HepG2 (cell line): ENCODE measurements at regions not wholly inside any gene's neighbourhood (a gene's known extent, or its start where the extent isn't known, plus 50 kb on each side); places are given as distances from the start of the nearest gene placed in this dataset.

ENCODE experiments used
- ATAC-seq: fragments of 200-7000 bp; cut with Tn5 transposase; 3 replicates; pipeline ENCODE4 v1.9.1; 2020; ENCODE audit warnings: mild to moderate bottlenecking, moderate library complexity
- BruUV-seq: library from RNA; stranded (reverse); fragments of 400-500 nt; replicated peaks from 2 replicates; lab custom pipeline; 2021; lab: Mats Ljungman, UMichigan
- CTCF ChIA-PET: fragments of 300-600 bp; formaldehyde crosslinking; extraction: SDS; loops from one replicate; lab custom pipeline; 2021; ENCODE audit warnings: low total read pairs, inconsistent platforms, low intra/inter-chr PET ratio; lab: Yijun Ruan, JAX
- POLR2A ChIA-PET: fragments of 350-600 bp; sonication (Branson Sonifier 250); formaldehyde crosslinking; loops from one replicate; lab custom pipeline; 2020; ENCODE audit warnings: antibody characterized with exemption, inconsistent platforms; lab: Yijun Ruan, JAX
- DNase-seq: peaks from one replicate; pipeline ENCODE4 v3.0.0-alpha.2; 2015; ENCODE audit warnings: low spot score
- FAIRE-seq: peaks from 3 replicates; lab custom pipeline; 2011; peaks lifted over from hg19 to GRCh38; lab: Jason Lieb, UNC
- H2AFZ ChIP-seq: one replicate; pipeline ENCODE4 v1.6.1; 2011; ENCODE audit warnings: low read length, inconsistent platforms
- H3K27ac ChIP-seq: fragments of 300-600 bp; 3 replicates; pipeline ENCODE4 v1.8.0; 2011; ENCODE audit warnings: mixed run types, mild to moderate bottlenecking, mixed read lengths, low read length, inconsistent platforms; ENCODE audit not compliant: insufficient read depth; ENCODE audit errors: extremely low read length
- H3K27me3 ChIP-seq, 2 experiments: fragments of 200-600 bp in 1 of 2; 2 replicates in 1 of 2; 3 replicates in 1 of 2; pipeline versions ENCODE4 v1.6.0 to v1.8.0; 2011; ENCODE audit warnings: low read length in 2 of 2, mild to moderate bottlenecking in 2 of 2, moderate library complexity in 2 of 2, inconsistent platforms in 1 of 2; ENCODE audit not compliant: insufficient read depth in 2 of 2, control insufficient read depth in 1 of 2
- H3K36me3 ChIP-seq, 2 experiments: fragments of 200-600 bp in 1 of 2; replicated peaks in 1 of 2; 2 replicates in 1 of 2; 3 replicates in 1 of 2; pipeline versions ENCODE4 v1.5.1 to v1.8.0; 2011; ENCODE audit warnings: low read length in 2 of 2, inconsistent platforms in 1 of 2; ENCODE audit not compliant: insufficient read depth in 2 of 2, control insufficient read depth in 1 of 2
- H3K4me1 ChIP-seq: 2 replicates; pipeline ENCODE4 v1.5.1; 2012; ENCODE audit warnings: low read length, inconsistent platforms; ENCODE audit not compliant: insufficient read depth
- H3K4me2 ChIP-seq: 2 replicates; pipeline ENCODE4 v1.6.0; 2011; ENCODE audit warnings: low read depth, low read length, inconsistent platforms
- H3K4me3 ChIP-seq, 3 experiments: fragments of 200-600 bp in 1 of 3; sonication (generic), shearing (Covaris generic) in 1 of 3; replicated peaks in 1 of 3; 2 replicates each; pipeline ENCODE4 v1.5.1; 2011 to 2016; ENCODE audit warnings: low read length in 3 of 3, inconsistent platforms in 2 of 3, low read depth in 2 of 3, mild to moderate bottlenecking in 2 of 3, control low read depth in 1 of 3, mixed read lengths in 1 of 3; ENCODE audit not compliant: insufficient read depth in 1 of 3
- H3K79me2 ChIP-seq: one replicate; pipeline ENCODE4 v1.6.1; 2011; ENCODE audit warnings: low read length, inconsistent platforms; ENCODE audit not compliant: insufficient read depth
- H3K9ac ChIP-seq: 2 replicates; pipeline ENCODE4 v1.6.0; 2011; ENCODE audit warnings: mild to moderate bottlenecking, low read depth, low read length, inconsistent platforms; ENCODE audit not compliant: insufficient read depth
- H3K9me3 ChIP-seq: 2 replicates; pipeline ENCODE4 v1.5.1; 2012; ENCODE audit warnings: mild to moderate bottlenecking, low read length
- H4K20me1 ChIP-seq: 2 replicates; pipeline ENCODE4 v1.6.0; 2011; ENCODE audit warnings: inconsistent platforms, mild to moderate bottlenecking, low read length, moderate library complexity; ENCODE audit not compliant: insufficient read depth
- BRF2 ChIP-seq: sonication (generic); formaldehyde crosslinking; IDR thresholded peaks from 2 replicates; pipeline ENCODE4 v1.8.1; 2022; ENCODE audit warnings: mild to moderate bottlenecking, missing genetic modification reagents
- DNMT1 ChIP-seq: sonication (generic); formaldehyde crosslinking; IDR thresholded peaks from 2 replicates; pipeline ENCODE4 v1.5.1; 2020; ENCODE audit warnings: mild to moderate bottlenecking, missing genetic modification reagents
- FOXJ3 ChIP-seq: sonication (generic); formaldehyde crosslinking; IDR thresholded peaks from 2 replicates; pipeline ENCODE4 v1.4.0; 2020; ENCODE audit warnings: missing genetic modification reagents, mild to moderate bottlenecking, borderline replicate concordance
- HCFC1 ChIP-seq: fragments of 150-350 bp; IDR thresholded peaks from 2 replicates; pipeline ENCODE4 v1.6.1; 2014; ENCODE audit warnings: low read depth, low read length
- HDAC6 ChIP-seq: fragments of 200-600 bp; sonication (generic); IDR thresholded peaks from 2 replicates; pipeline ENCODE4 v1.7.0; 2017; ENCODE audit warnings: mild to moderate bottlenecking, antibody characterized with exemption, low read length, low read depth
- ISX ChIP-seq: sonication (generic); formaldehyde crosslinking; conservative IDR thresholded peaks from 2 replicates; pipeline ENCODE4 v1.5.0; 2020; ENCODE audit warnings: missing genetic modification reagents
- SP140L ChIP-seq: sonication (generic); formaldehyde crosslinking; IDR thresholded peaks from 2 replicates; pipeline ENCODE4 v1.4.0; 2020; ENCODE audit warnings: missing genetic modification reagents, borderline replicate concordance
- SRSF4 ChIP-seq: fragments of 200-400 bp; formaldehyde crosslinking; IDR thresholded peaks from one replicate; pipeline ENCODE4 v1.6.1; 2018; ENCODE audit warnings: mild to moderate bottlenecking, low read depth, low read length, moderate library complexity; ENCODE audit not compliant: poor library complexity, severe bottlenecking
- TRIM24 ChIP-seq: sonication (generic); formaldehyde crosslinking; IDR thresholded peaks from 2 replicates; pipeline ENCODE4 v1.8.0; 2022; ENCODE audit warnings: mild to moderate bottlenecking, missing genetic modification reagents
- YEATS2 ChIP-seq: sonication (generic); formaldehyde crosslinking; IDR thresholded peaks from 2 replicates; pipeline ENCODE4 v1.4.0; 2020; ENCODE audit warnings: missing genetic modification reagents, borderline replicate concordance
- ZNF383 ChIP-seq: sonication (generic); formaldehyde crosslinking; IDR thresholded peaks from 2 replicates; pipeline ENCODE4 v1.4.0; 2020; ENCODE audit warnings: missing genetic modification reagents, mild to moderate bottlenecking, borderline replicate concordance
- ZNF441 ChIP-seq: sonication (generic); formaldehyde crosslinking; IDR thresholded peaks from 2 replicates; pipeline ENCODE4 v1.7.0; 2021; ENCODE audit warnings: missing genetic modification reagents, borderline replicate concordance
- ZNF563 ChIP-seq: sonication (generic); formaldehyde crosslinking; IDR thresholded peaks from 2 replicates; pipeline ENCODE4 v1.8.0; 2022; ENCODE audit warnings: mild to moderate bottlenecking, moderate library complexity, missing genetic modification reagents
- ZNF691 ChIP-seq: sonication (generic); formaldehyde crosslinking; IDR thresholded peaks from 2 replicates; pipeline ENCODE4 v1.4.0; 2020; ENCODE audit warnings: missing genetic modification reagents, low read depth, mild to moderate bottlenecking, borderline replicate concordance
- ZNF790 ChIP-seq: sonication (generic); formaldehyde crosslinking; IDR thresholded peaks from 2 replicates; pipeline ENCODE4 v1.8.0; 2022; ENCODE audit warnings: missing genetic modification reagents, mild to moderate bottlenecking, borderline replicate concordance
- WGBS: methylation state at CpG from one replicate; pipeline ENCODE4 v1.1.6; 2017; ENCODE audit warnings: low lambda C conversion rate; 5-methylcytosine and 5-hydroxymethylcytosine counted together
- in situ Hi-C: cut with HindIII; loops from 2 replicates; pipeline ENCODE4 v1.10.0; 2017; ENCODE audit warnings: low pct_unique_long_range_greater_than_20kb; ENCODE audit not compliant: extremely low pct_ligation_motif_present
- intact Hi-C: fragments of 100-400 bp; cut with micrococcal nuclease; formaldehyde crosslinking; loops from one replicate; pipeline ENCODE4 v1.10.0; 2022; ENCODE audit not compliant: unreplicated experiment
- TF ChIP-seq, protein P1 (sequence below): fragments of 450-650 bp; IDR thresholded peaks from 2 replicates; pipeline ENCODE4 v1.6.1; 2017
- TF ChIP-seq, protein P2 (sequence below): sonication (generic); formaldehyde crosslinking; conservative IDR thresholded peaks from 2 replicates; pipeline ENCODE4 v1.4.0; 2020; ENCODE audit warnings: mild to moderate bottlenecking, missing genetic modification reagents, moderate library complexity
- TF ChIP-seq, protein P3 (sequence below): IDR thresholded peaks from 2 replicates; pipeline ENCODE4 v1.6.1; 2016; ENCODE audit warnings: missing compliant biosample characterization, missing genetic modification reagents, borderline replicate concordance

DNA sequence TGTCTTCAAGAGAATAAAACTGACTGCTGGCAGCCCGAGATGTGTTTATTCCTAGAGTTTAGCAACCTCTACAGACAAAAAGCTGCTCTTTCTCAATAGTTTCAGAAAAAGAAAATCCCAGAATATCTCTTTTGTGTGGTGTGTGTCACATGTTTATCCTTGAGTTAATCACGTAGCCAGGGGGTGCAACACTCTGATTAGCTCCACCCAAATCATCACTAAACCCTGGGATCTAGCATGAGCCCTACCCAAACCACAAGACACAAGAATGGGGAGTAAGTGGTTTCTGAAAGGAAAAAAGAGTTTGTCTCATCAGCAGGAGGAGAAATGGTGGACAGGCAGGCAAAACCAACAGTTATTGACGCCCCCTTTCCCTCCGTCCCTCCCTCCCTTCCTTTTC is 78.5 kb upstream of the AGBL1 start:
- Histone ChIP-seq H4K20me1 (no peaks in the 10 kb centered on the region), H3K27ac (no peak overlapping the region), H2AFZ (no peak overlapping the region), H3K4me1 (no peaks in the 10 kb centered on the region), H3K79me2 (no peaks in the 10 kb centered on the region), H3K36me3 (no peaks in the 10 kb centered on the region), H3K27me3 (no peaks in the 10 kb centered on the region), H3K9ac (no peak overlapping the region), H3K4me3 (no peak overlapping the region), H3K4me2 (no peak overlapping the region), H3K9me3 (no peaks in the 10 kb centered on the region)
- intact Hi-C loops, result loop anchor here (10.0 kb wide), 1 partner anchor 644 kb away; no protein-coding TSS in a partner anchor
- no peak for FAIRE-seq
- no TSS peak for BruUV-seq
- DNase-seq, result no peak
- in situ Hi-C loops, result no loop called here
- CTCF ChIA-PET, result no interaction called here
- WGBS, result 31% methylated on average over 4 of the region's 4 CpGs
- POLR2A ChIA-PET, result no interaction called here
- no peak for ATAC-seq
- no peak for TF ChIP-seq ZNF441
- TF ChIP-seq SP140L (CRISPR knock-in tag), result no peak
- TF ChIP-seq SRSF4, result no peak
- no peak for TF ChIP-seq TRIM24 (CRISPR knock-in tag)
- TF ChIP-seq, protein P1, sequence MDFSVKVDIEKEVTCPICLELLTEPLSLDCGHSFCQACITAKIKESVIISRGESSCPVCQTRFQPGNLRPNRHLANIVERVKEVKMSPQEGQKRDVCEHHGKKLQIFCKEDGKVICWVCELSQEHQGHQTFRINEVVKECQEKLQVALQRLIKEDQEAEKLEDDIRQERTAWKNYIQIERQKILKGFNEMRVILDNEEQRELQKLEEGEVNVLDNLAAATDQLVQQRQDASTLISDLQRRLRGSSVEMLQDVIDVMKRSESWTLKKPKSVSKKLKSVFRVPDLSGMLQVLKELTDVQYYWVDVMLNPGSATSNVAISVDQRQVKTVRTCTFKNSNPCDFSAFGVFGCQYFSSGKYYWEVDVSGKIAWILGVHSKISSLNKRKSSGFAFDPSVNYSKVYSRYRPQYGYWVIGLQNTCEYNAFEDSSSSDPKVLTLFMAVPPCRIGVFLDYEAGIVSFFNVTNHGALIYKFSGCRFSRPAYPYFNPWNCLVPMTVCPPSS, result no peak
- TF ChIP-seq, protein P2, sequence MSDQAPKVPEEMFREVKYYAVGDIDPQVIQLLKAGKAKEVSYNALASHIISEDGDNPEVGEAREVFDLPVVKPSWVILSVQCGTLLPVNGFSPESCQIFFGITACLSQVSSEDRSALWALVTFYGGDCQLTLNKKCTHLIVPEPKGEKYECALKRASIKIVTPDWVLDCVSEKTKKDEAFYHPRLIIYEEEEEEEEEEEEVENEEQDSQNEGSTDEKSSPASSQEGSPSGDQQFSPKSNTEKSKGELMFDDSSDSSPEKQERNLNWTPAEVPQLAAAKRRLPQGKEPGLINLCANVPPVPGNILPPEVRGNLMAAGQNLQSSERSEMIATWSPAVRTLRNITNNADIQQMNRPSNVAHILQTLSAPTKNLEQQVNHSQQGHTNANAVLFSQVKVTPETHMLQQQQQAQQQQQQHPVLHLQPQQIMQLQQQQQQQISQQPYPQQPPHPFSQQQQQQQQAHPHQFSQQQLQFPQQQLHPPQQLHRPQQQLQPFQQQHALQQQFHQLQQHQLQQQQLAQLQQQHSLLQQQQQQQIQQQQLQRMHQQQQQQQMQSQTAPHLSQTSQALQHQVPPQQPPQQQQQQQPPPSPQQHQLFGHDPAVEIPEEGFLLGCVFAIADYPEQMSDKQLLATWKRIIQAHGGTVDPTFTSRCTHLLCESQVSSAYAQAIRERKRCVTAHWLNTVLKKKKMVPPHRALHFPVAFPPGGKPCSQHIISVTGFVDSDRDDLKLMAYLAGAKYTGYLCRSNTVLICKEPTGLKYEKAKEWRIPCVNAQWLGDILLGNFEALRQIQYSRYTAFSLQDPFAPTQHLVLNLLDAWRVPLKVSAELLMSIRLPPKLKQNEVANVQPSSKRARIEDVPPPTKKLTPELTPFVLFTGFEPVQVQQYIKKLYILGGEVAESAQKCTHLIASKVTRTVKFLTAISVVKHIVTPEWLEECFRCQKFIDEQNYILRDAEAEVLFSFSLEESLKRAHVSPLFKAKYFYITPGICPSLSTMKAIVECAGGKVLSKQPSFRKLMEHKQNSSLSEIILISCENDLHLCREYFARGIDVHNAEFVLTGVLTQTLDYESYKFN (CRISPR knock-in tag), result no peak
- TF ChIP-seq FOXJ3, result no peak
- no peak for TF ChIP-seq ZNF383 (CRISPR knock-in tag)
- no peak for TF ChIP-seq HCFC1
- no peak for TF ChIP-seq HDAC6
- no peak for TF ChIP-seq ZNF691 (CRISPR knock-in tag)
- TF ChIP-seq ISX (CRISPR knock-in tag), result no peak
- no peak for TF ChIP-seq ZNF790 (CRISPR knock-in tag)
- no peak for TF ChIP-seq ZNF563 (CRISPR knock-in tag)
- TF ChIP-seq, protein P3, sequence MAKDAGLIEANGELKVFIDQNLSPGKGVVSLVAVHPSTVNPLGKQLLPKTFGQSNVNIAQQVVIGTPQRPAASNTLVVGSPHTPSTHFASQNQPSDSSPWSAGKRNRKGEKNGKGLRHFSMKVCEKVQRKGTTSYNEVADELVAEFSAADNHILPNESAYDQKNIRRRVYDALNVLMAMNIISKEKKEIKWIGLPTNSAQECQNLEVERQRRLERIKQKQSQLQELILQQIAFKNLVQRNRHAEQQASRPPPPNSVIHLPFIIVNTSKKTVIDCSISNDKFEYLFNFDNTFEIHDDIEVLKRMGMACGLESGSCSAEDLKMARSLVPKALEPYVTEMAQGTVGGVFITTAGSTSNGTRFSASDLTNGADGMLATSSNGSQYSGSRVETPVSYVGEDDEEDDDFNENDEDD, result no peak
- TF ChIP-seq DNMT1 (CRISPR knock-in tag), result no peak
- no peak for TF ChIP-seq YEATS2 (CRISPR knock-in tag)
- TF ChIP-seq BRF2 (CRISPR knock-in tag), result no peak
